IPS DF 4.7 (cell line): ENCODE measurements at regions not wholly inside any gene's neighbourhood (a gene's known extent, or its start where the extent isn't known, plus 50 kb on each side); places are given as distances from the start of the nearest gene placed in this dataset.
"Not testable (repeated sequence)": the region's sequence is repeated elsewhere in the genome, so short reads cannot be mapped to it uniquely, and the experiment has no call there.

Source experiments
- DNase-seq: peaks from one replicate; pipeline ENCODE4 v3.0.0-alpha.2; 2013; ENCODE audit warnings: low spot score; ENCODE audit errors: extremely low read depth

- DNase-seq = no peak
Measured at GRCh38 chr7:153188630-153189029, 429.1 kb downstream of the ACTR3B start.

- DNase-seq = peak; percentile 30
Measured at GRCh38 chr7:153190452-153190851, 430.9 kb downstream of the ACTR3B start.

GRCh38 chr7:153190986-153191385 lies 431.4 kb downstream of the ACTR3B start:
- no peak for DNase-seq

- peak; percentile 11 for DNase-seq
Measured at GRCh38 chr7:153193144-153193595, 433.6 kb downstream of the ACTR3B start.

GRCh38 chr7:153217032-153217431 lies 457.5 kb downstream of the ACTR3B start:
- no peak for DNase-seq

- no peak for DNase-seq
Measured at GRCh38 chr7:153224890-153225289, 465.3 kb downstream of the ACTR3B start.

GRCh38 chr7:153245136-153245535 lies 485.6 kb downstream of the ACTR3B start:
- not testable (repeated sequence) for DNase-seq

- DNase-seq = no peak
Measured at GRCh38 chr7:153245809-153246208, 486.3 kb downstream of the ACTR3B start.

GRCh38 chr7:153247926-153248325 lies 488.4 kb downstream of the ACTR3B start:
- no peak for DNase-seq

GRCh38 chr7:153258686-153259085 lies 499.1 kb downstream of the ACTR3B start:
- DNase-seq = no peak

- no peak for DNase-seq
Measured at GRCh38 chr7:153276394-153276793, 516.8 kb downstream of the ACTR3B start.

GRCh38 chr7:153286763-153287162 lies 527.2 kb downstream of the ACTR3B start:
- no peak for DNase-seq

GRCh38 chr7:153290066-153290465 lies 530.5 kb downstream of the ACTR3B start:
- DNase-seq = no peak

GRCh38 chr7:153297141-153297540 lies 537.6 kb downstream of the ACTR3B start:
- DNase-seq = no peak

- DNase-seq = no peak
Measured at GRCh38 chr7:153301936-153302335, 542.4 kb downstream of the ACTR3B start.

- no peak for DNase-seq
Measured at GRCh38 chr7:153320005-153320404, 560.5 kb downstream of the ACTR3B start.

GRCh38 chr7:153320681-153321080 lies 561.1 kb downstream of the ACTR3B start:
- no peak for DNase-seq

- no peak for DNase-seq
Measured at GRCh38 chr7:153322991-153323390, 563.4 kb downstream of the ACTR3B start.

GRCh38 chr7:153324094-153324493 lies 564.5 kb downstream of the ACTR3B start:
- no peak for DNase-seq

GRCh38 chr7:153327683-153328082 lies 568.1 kb downstream of the ACTR3B start:
- DNase-seq = no peak

GRCh38 chr7:153331427-153331826 lies 571.9 kb downstream of the ACTR3B start:
- no peak for DNase-seq

- DNase-seq = no peak
Measured at GRCh38 chr7:153354071-153354470, 594.5 kb downstream of the ACTR3B start.

- no peak for DNase-seq
Measured at GRCh38 chr7:153370092-153370491, 610.5 kb downstream of the ACTR3B start.

GRCh38 chr7:153380636-153381035 lies 621.1 kb downstream of the ACTR3B start:
- DNase-seq = no peak
